RWPE2 (cell line): ENCODE measurements at regions not wholly inside any gene's neighbourhood (a gene's known extent, or its start where the extent isn't known, plus 50 kb on each side); places are given as distances from the start of the nearest gene placed in this dataset.
"Not testable (repeated sequence)": the region's sequence is repeated elsewhere in the genome, so short reads cannot be mapped to it uniquely, and the experiment has no call there.

Experiments used
- ATAC-seq: fragments of 200-7000 bp; cut with Tn5 transposase; 3 replicates; pipeline ENCODE4 v1.9.1; 2021; ENCODE audit warnings: low read depth
- DNase-seq: peaks from one replicate; pipeline ENCODE4 v3.0.0-alpha.2; 2020; ENCODE audit warnings: low spot score
- H3K27ac ChIP-seq: fragments of 450-650 bp; 2 replicates; pipeline ENCODE4 v1.5.1; 2017; ENCODE audit warnings: mild to moderate bottlenecking; ENCODE audit not compliant: poor library complexity, severe bottlenecking
- H3K27me3 ChIP-seq: fragments of 250-450 bp; sonication (Bioruptor Pico); 2 replicates; pipeline ENCODE4 v1.5.1; 2021; ENCODE audit warnings: mild to moderate bottlenecking, moderate library complexity; ENCODE audit not compliant: insufficient read depth, poor library complexity, severe bottlenecking
- H3K36me3 ChIP-seq: fragments of 250-450 bp; sonication (Bioruptor Pico); 2 replicates; pipeline ENCODE4 v1.5.1; 2020; ENCODE audit warnings: low read depth, mild to moderate bottlenecking, moderate library complexity
- H3K4me1 ChIP-seq: fragments of 250-450 bp; sonication (Bioruptor Pico); 2 replicates; pipeline ENCODE4 v1.5.1; 2021; ENCODE audit warnings: mild to moderate bottlenecking, moderate library complexity; ENCODE audit not compliant: insufficient read depth, poor library complexity, severe bottlenecking
- H3K4me3 ChIP-seq: fragments of 250-450 bp; sonication (Bioruptor Pico); 2 replicates; pipeline ENCODE4 v1.5.1; 2021; ENCODE audit warnings: mild to moderate bottlenecking, moderate library complexity; ENCODE audit not compliant: severe bottlenecking
- H3K9me3 ChIP-seq: fragments of 250-450 bp; sonication (Bioruptor Pico); 2 replicates; pipeline ENCODE4 v1.5.1; 2021; ENCODE audit warnings: mild to moderate bottlenecking, moderate library complexity; ENCODE audit not compliant: severe bottlenecking
- CTCF ChIP-seq: fragments of 450-650 bp; IDR thresholded peaks from one replicate; pipeline ENCODE4 v1.5.1; 2017; ENCODE audit warnings: mild to moderate bottlenecking, moderate library complexity; ENCODE audit not compliant: poor library complexity, severe bottlenecking

GRCh38 chr7:108911016-108911415 is 341.3 kb downstream of the DNAJB9 start:
- no peak for TF ChIP-seq CTCF

GRCh38 chr7:108920490-108920889 is 350.8 kb downstream of the DNAJB9 start:
- Histone ChIP-seq H3K27ac (no peak overlapping the region), H3K9me3 (peaks cover 7% of the 10 kb centered on the region)

More at GRCh38 chr7:108911016-108911415, 341.3 kb downstream of the DNAJB9 start:
- H3K4me3 ChIP-seq: no peak overlapping the region
- no peaks in the 10 kb centered on the region for H3K27me3 ChIP-seq
- no peak overlapping the region for H3K27ac ChIP-seq
- no peak for ATAC-seq
- no peaks in the 10 kb centered on the region for H3K9me3 ChIP-seq
- DNase-seq: no peak
- no peaks in the 10 kb centered on the region for H3K36me3 ChIP-seq
- H3K4me1 ChIP-seq: no peaks in the 10 kb centered on the region

GRCh38 chr7:108943048-108943447 is 373.4 kb downstream of the DNAJB9 start:
- H3K4me1 ChIP-seq, H3K36me3 ChIP-seq, H3K4me3 ChIP-seq, ATAC-seq, DNase-seq, H3K27ac ChIP-seq, H3K9me3 ChIP-seq, H3K27me3 ChIP-seq: not testable (repeated sequence)

More at GRCh38 chr7:108920490-108920889, 350.8 kb downstream of the DNAJB9 start:
- DNase-seq (no peak), ATAC-seq (no peak)
- Histone ChIP-seq H3K4me1 (no peaks in the 10 kb centered on the region), H3K36me3 (no peaks in the 10 kb centered on the region), H3K4me3 (no peak overlapping the region), H3K27me3 (no peaks in the 10 kb centered on the region)
- no peak for TF ChIP-seq CTCF

GRCh38 chr7:108947526-108947925 is 377.9 kb downstream of the DNAJB9 start:
- ATAC-seq (no peak), DNase-seq (no peak)
- TF ChIP-seq CTCF: no peak
- no peaks in the 10 kb centered on the region for H3K27me3 ChIP-seq
- H3K4me3 ChIP-seq: no peak overlapping the region
- H3K9me3 ChIP-seq: peaks cover 6% of the 10 kb centered on the region
- H3K4me1 ChIP-seq: no peaks in the 10 kb centered on the region
- H3K36me3 ChIP-seq: no peaks in the 10 kb centered on the region
- no peak overlapping the region for H3K27ac ChIP-seq

GRCh38 chr7:108972004-108972403 is 402.3 kb downstream of the DNAJB9 start:
- H3K4me1 ChIP-seq: no peaks in the 10 kb centered on the region
- TF ChIP-seq CTCF: no peak
- no peaks in the 10 kb centered on the region for H3K27me3 ChIP-seq
- no peak overlapping the region for H3K4me3 ChIP-seq
- no peak for ATAC-seq
- H3K36me3 ChIP-seq: no peaks in the 10 kb centered on the region
- DNase-seq: no peak
- no peak overlapping the region for H3K27ac ChIP-seq
- no peaks in the 10 kb centered on the region for H3K9me3 ChIP-seq

GRCh38 chr7:108973075-108973474 is 403.4 kb downstream of the DNAJB9 start:
- ATAC-seq (no peak), DNase-seq (no peak)
- Histone ChIP-seq H3K27ac (no peak overlapping the region), H3K9me3 (no peaks in the 10 kb centered on the region), H3K27me3 (no peaks in the 10 kb centered on the region), H3K4me3 (no peak overlapping the region), H3K4me1 (no peaks in the 10 kb centered on the region), H3K36me3 (no peaks in the 10 kb centered on the region)
- peak; percentile 11 for TF ChIP-seq CTCF
